B cell (primary cell): ENCODE measurements at regions not wholly inside any gene's neighbourhood (a gene's known extent, or its start where the extent isn't known, plus 50 kb on each side); places are given as distances from the start of the nearest gene placed in this dataset.

Experiments
- ATAC-seq: fragments of 200-7000 bp; cut with Tn5 transposase; one replicate; pipeline ENCODE4 v1.10.0; 2021; ENCODE audit warnings: low read depth, mild to moderate bottlenecking, moderate number of reproducible peaks, moderate library complexity
- CTCF ChIA-PET: fragments of 350-600 bp; sonication (Branson Sonifier 250); formaldehyde crosslinking; loops from one replicate; lab custom pipeline; 2021; ENCODE audit warnings: antibody characterized with exemption, inconsistent platforms; lab: Charles Lee
- POLR2A ChIA-PET: fragments of 350-600 bp; sonication (Branson Sonifier 250); formaldehyde crosslinking; loops from one replicate; lab custom pipeline; 2021; ENCODE audit warnings: antibody characterized with exemption; lab: Charles Lee
- DNase-seq: peaks from one replicate; pipeline ENCODE4 v3.0.0; 2013
- H2AFZ ChIP-seq: 2 replicates; pipeline ENCODE4 v1.6.1; 2012; ENCODE audit warnings: mild to moderate bottlenecking, low read depth, low read length; ENCODE audit not compliant: insufficient read depth, poor library complexity, severe bottlenecking
- H3K27ac ChIP-seq, 2 donors: 1 replicate in 1 of 2; 2 replicates in 1 of 2; pipeline ENCODE4 v1.5.1; 2012 to 2013; ENCODE audit warnings: low read length in 2 of 2, mild to moderate bottlenecking in 2 of 2, moderate library complexity in 1 of 2
- H3K27me3 ChIP-seq, 4 experiments: fragments of 200-600 bp in 1 of 4; sonication (generic) in 1 of 4; replicated peaks in 1 of 4; 1 replicate in 2 of 4; 2 replicates in 2 of 4; pipeline versions ENCODE4 v1.6.1 to v1.7.0; 2013 to 2016; ENCODE audit warnings: low read length in 3 of 4, mild to moderate bottlenecking in 2 of 4, mixed read lengths in 1 of 4, moderate library complexity in 1 of 4; ENCODE audit not compliant: insufficient read depth in 4 of 4, control insufficient read depth in 3 of 4; ENCODE audit errors: control extremely low read depth in 1 of 4
- H3K36me3 ChIP-seq, 2 experiments: replicated peaks in 1 of 2; 1 replicate in 1 of 2; 2 replicates in 1 of 2; pipeline versions ENCODE4 v1.6.1 to v1.7.1; 2013; ENCODE audit warnings: low read length in 1 of 2; ENCODE audit not compliant: insufficient read depth in 2 of 2, control insufficient read depth in 1 of 2; ENCODE audit errors: control extremely low read depth in 1 of 2, extremely low read depth in 1 of 2
- H3K4me1 ChIP-seq, 2 donors: fragments of 200-600 bp in 1 of 2; sonication (generic) in 1 of 2; 1 replicate in 1 of 2; 2 replicates in 1 of 2; pipeline versions ENCODE4 v1.5.1 to v1.6.1; 2013 to 2017; ENCODE audit warnings: low read length in 2 of 2; ENCODE audit not compliant: control insufficient read depth in 2 of 2, insufficient read depth in 2 of 2
- H3K4me2 ChIP-seq: replicated peaks from 2 replicates; pipeline ENCODE3; 2012; ENCODE audit warnings: mild to moderate bottlenecking, low read depth, low read length; ENCODE audit not compliant: poor library complexity, severe bottlenecking
- H3K4me3 ChIP-seq, 5 experiments: fragments of 200-600 bp in 1 of 5; sonication (generic) in 1 of 5; 1 replicate in 3 of 5; 2 replicates in 2 of 5; pipeline versions ENCODE4 v1.5.1 to v1.7.0; 2011 to 2016; ENCODE audit warnings: low read length in 4 of 5, mild to moderate bottlenecking in 4 of 5, low read depth in 2 of 5, control low read depth in 1 of 5, moderate library complexity in 1 of 5; ENCODE audit not compliant: insufficient read depth in 1 of 5; ENCODE audit errors: control extremely low read depth in 1 of 5, extremely low read depth in 1 of 5
- H3K79me2 ChIP-seq: fragments of 200-600 bp; sonication (generic); one replicate; pipeline ENCODE4 v1.6.0; 2016; ENCODE audit warnings: low read length; ENCODE audit not compliant: control insufficient read depth, insufficient read depth
- H3K9ac ChIP-seq: fragments of 200-600 bp; sonication (generic); 2 replicates; pipeline ENCODE4 v1.6.1; 2017; ENCODE audit warnings: mild to moderate bottlenecking, low read length, moderate library complexity
- H3K9me3 ChIP-seq, 3 donors: one replicate each; pipeline versions ENCODE4 v1.6.1 to v1.7.1; 2013; ENCODE audit warnings: low read length in 2 of 3; ENCODE audit not compliant: control insufficient read depth in 2 of 3, insufficient read depth in 1 of 3; ENCODE audit errors: control extremely low read depth in 1 of 3
- H4K20me1 ChIP-seq: 2 replicates; pipeline ENCODE4 v1.6.0; 2012; ENCODE audit warnings: mild to moderate bottlenecking, low read length; ENCODE audit not compliant: insufficient read depth, control insufficient read depth, poor library complexity, severe bottlenecking
- H3K27ac Mint-ChIP-seq: one replicate; pipeline ENCODE4 v1.8.0; 2021; ENCODE audit warnings: mixed read lengths
- H3K27me3 Mint-ChIP-seq: one replicate; pipeline ENCODE4 v1.8.0; 2021; ENCODE audit warnings: mixed read lengths
- H3K4me1 Mint-ChIP-seq: one replicate; pipeline ENCODE4 v1.8.0; 2021; ENCODE audit warnings: mixed read lengths
- H3K4me3 Mint-ChIP-seq: one replicate; pipeline ENCODE4 v1.8.0; 2021; ENCODE audit warnings: mixed read lengths
- H3K9me3 Mint-ChIP-seq: one replicate; pipeline ENCODE4 v1.8.0; 2022; ENCODE audit warnings: mixed read lengths; ENCODE audit not compliant: insufficient read depth
- EZH2 ChIP-seq: IDR thresholded peaks from 2 replicates; pipeline ENCODE4 v1.6.1; 2012; ENCODE audit warnings: borderline replicate concordance, low read depth, mild to moderate bottlenecking, moderate library complexity, low read length; ENCODE audit not compliant: insufficient read depth, poor library complexity, severe bottlenecking
- WGBS: methylation state at CpG from one replicate; pipeline ENCODE4 v1.1.5; 2013; ENCODE audit warnings: missing lambda C conversion rate; ENCODE audit not compliant: insufficient coverage; 5-methylcytosine and 5-hydroxymethylcytosine counted together
- intact Hi-C: fragments of 100-400 bp; cut with micrococcal nuclease; formaldehyde crosslinking; loops from one replicate; pipeline ENCODE4 v1.10.0; 2022
- TF ChIP-seq, protein P1 (sequence below): fragments of 200-600 bp; IDR thresholded peaks from one replicate; pipeline ENCODE4 v1.8.0; 2022; ENCODE audit warnings: antibody characterized with exemption, mild to moderate bottlenecking

DNA sequence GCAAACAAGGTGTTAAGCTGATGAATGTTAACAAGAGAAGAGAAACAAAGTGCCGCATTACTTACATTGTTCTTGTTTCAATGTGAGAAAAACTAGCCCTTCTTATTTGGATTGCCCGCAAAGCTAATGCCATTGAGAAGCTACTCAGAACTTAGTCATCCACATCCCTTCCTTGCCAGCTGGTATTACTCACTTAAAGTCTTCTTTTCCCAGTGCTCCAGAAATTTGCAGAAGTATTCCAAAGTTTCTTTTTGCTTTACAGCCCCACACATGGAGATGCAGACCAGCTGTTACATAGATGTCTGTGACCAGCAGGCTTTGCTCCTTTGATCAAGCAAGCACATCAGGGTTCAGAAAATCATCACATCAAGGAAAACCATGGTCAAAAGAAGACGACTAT lies 529.0 kb downstream of the TBC1D32 start:
- DNase-seq, result no peak
- no peaks in the 10 kb centered on the region for H3K79me2 ChIP-seq
- no peak overlapping the region for H3K4me3 Mint-ChIP-seq
- H3K9me3 ChIP-seq, result peaks cover 0 to 3% (median 0%) of the 10 kb centered on the region in 3 donors
- ATAC-seq, result no peak
- no peak overlapping the region for H3K4me2 ChIP-seq
- no peaks in the 10 kb centered on the region for H3K27me3 Mint-ChIP-seq
- TF ChIP-seq, protein P1, sequence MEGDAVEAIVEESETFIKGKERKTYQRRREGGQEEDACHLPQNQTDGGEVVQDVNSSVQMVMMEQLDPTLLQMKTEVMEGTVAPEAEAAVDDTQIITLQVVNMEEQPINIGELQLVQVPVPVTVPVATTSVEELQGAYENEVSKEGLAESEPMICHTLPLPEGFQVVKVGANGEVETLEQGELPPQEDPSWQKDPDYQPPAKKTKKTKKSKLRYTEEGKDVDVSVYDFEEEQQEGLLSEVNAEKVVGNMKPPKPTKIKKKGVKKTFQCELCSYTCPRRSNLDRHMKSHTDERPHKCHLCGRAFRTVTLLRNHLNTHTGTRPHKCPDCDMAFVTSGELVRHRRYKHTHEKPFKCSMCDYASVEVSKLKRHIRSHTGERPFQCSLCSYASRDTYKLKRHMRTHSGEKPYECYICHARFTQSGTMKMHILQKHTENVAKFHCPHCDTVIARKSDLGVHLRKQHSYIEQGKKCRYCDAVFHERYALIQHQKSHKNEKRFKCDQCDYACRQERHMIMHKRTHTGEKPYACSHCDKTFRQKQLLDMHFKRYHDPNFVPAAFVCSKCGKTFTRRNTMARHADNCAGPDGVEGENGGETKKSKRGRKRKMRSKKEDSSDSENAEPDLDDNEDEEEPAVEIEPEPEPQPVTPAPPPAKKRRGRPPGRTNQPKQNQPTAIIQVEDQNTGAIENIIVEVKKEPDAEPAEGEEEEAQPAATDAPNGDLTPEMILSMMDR, result no peak
- no peak for TF ChIP-seq EZH2
- POLR2A ChIA-PET, result no interaction called here
- H2AFZ ChIP-seq, result no peak overlapping the region
- CTCF ChIA-PET, result no interaction called here
- H3K9me3 Mint-ChIP-seq, result no peaks in the 10 kb centered on the region
- H3K27me3 ChIP-seq, result no peaks in the 10 kb centered on the region
- H3K4me3 ChIP-seq, result no peak overlapping the region
- H3K9ac ChIP-seq, result no peak overlapping the region
- no peaks in the 10 kb centered on the region for H3K36me3 ChIP-seq
- no peak overlapping the region for H3K27ac ChIP-seq
- WGBS, result 86% methylated on average over 2 of the region's 3 CpGs
- no peaks in the 10 kb centered on the region for H3K4me1 Mint-ChIP-seq
- intact Hi-C loops, result no loop called here
- H3K27ac Mint-ChIP-seq, result no peak overlapping the region
- no peaks in the 10 kb centered on the region for H3K4me1 ChIP-seq
- no peaks in the 10 kb centered on the region for H4K20me1 ChIP-seq

DNA sequence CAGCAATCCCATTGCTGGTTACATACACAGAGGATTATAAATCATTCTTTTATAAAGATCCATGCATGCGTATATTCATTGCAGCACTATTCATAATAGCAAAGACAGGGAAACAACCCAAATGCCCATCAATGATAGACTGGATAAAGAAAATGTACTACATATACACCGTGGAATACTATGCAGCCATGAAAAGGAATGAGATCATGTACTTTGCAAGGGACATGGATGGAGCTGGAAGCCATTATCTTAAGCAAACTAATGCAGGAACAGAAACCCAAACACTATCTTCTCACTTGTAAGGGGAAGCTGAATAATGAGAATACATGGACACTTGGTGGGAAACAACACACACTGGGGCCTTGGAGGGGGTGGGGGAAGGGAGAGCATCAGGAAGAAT lies 529.7 kb downstream of the TBC1D32 start:
- Histone ChIP-seq H3K27ac (no peak overlapping the region), H3K9ac (no peak overlapping the region), H3K27me3 (no peaks in the 10 kb centered on the region), H3K4me1 (no peaks in the 10 kb centered on the region), H3K4me3 (no peak overlapping the region), H4K20me1 (no peaks in the 10 kb centered on the region), H3K36me3 (no peaks in the 10 kb centered on the region), H2AFZ (no peak overlapping the region), H3K4me2 (no peak overlapping the region), H3K9me3 (peaks cover 0 to 3% (median 0%) of the 10 kb centered on the region in 3 donors), H3K79me2 (no peaks in the 10 kb centered on the region)
- intact Hi-C loops, result no loop called here
- Mint-ChIP-seq H3K4me3 (no peak overlapping the region), H3K27ac (no peak overlapping the region), H3K9me3 (no peaks in the 10 kb centered on the region), H3K4me1 (no peaks in the 10 kb centered on the region), H3K27me3 (no peaks in the 10 kb centered on the region)
- no CpG with 5 or more reads among the region's 2 CpGs for WGBS
- ChIA-PET POLR2A (no interaction called here), CTCF (no interaction called here)
- ATAC-seq, result no peak
- no peak for DNase-seq
- TF ChIP-seq, protein P1, result no peak
- no peak for TF ChIP-seq EZH2
